ENCODE measurements at regions not wholly inside any gene's neighbourhood (a gene's known extent, or its start where the extent isn't known, plus 50 kb on each side); places are given as distances from the start of the nearest gene placed in this dataset.

GRCh38 chr1:57795886-57796285 is 372.0 kb upstream of the DAB1 start:
- TF ChIP-seq POLR2A (IDR thresholded peaks at IDR 0.05) (no peak), CTCF (IDR thresholded peaks at IDR 0.05) (no peak)

Measured in body of pancreas (tissue), 4 donors.